GM20431 (cell line): ENCODE measurements at regions not wholly inside any gene's neighbourhood (a gene's known extent, or its start where the extent isn't known, plus 50 kb on each side); places are given as distances from the start of the nearest gene placed in this dataset.

Experiments
- in situ Hi-C: fragments of 300-500 bp; cut with MseI, MboI; formaldehyde crosslinking; loops from one replicate; pipeline ENCODE4 v1.15.0; 2020; ENCODE audit warnings: low sequenced_read_pairs; ENCODE audit not compliant: unreplicated experiment

DNA sequence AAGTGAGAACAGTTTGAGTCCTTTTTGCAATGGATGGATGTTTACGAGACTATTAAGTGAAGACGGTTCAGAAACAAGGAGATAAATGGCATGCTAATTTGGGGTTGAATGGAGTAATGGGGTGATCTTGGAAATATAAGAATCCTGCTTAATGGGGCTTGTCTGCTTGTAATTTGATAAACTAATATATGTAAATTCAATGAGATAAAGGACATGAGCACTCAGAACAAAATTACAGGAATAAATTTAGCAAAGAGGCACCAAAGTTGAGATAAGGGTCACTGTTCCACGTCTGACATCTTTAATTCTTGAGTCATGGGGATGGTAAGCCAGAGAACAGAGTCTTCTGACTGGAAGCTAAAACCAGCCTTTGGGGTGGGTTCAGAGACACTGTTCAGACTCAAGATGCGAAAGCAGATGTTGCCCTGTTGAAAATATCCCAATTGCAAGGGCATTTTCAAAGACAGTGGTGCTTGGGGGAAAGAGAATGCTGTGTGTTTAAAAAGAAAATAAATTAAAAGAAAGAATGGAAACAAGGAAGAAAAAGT is 67.8 kb upstream of the CHRNB4 start:
- in situ Hi-C loops, result loop anchor here (10.0 to 25.0 kb wide), 2 partner anchors 74 to 396 kb away; no protein-coding TSS in a partner anchor

DNA sequence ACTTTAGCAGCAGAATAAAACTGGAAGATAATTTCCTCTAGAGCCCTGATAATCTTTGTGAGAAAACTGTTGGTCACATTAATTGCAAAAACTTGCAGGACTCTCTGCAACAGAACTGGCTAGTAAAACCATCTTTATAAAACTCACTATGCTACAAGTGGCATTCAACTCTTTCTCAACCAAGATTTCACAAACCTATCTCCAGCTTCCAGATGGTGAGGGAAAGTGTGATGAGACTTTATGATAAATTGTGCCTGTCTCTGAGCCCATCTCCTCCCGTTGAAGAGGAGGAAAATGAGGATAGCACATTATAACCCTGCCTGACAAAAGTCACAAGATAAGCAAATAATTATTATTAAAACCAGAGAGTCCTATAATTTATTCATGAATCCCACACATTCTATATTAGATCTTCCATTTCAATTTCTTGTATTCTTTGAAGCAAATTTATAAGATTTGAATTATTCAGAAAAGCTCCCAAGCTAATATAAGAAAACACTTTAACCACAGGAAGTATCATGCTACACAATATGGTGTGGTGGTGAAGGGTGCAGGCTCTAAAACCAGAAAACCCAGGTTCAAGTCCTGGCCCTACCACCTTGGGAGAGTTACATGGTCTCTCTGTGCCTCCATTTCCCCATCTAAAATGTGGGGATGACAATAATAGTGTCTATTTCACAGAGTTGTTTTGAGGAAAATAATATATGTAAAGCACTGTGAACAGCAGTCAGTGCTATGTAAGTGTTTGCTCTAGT is 65.6 kb upstream of the CHRNB4 start:
- in situ Hi-C loops, result loop anchor here (10.0 to 25.0 kb wide), 2 partner anchors 72 to 394 kb away; no protein-coding TSS in a partner anchor

DNA sequence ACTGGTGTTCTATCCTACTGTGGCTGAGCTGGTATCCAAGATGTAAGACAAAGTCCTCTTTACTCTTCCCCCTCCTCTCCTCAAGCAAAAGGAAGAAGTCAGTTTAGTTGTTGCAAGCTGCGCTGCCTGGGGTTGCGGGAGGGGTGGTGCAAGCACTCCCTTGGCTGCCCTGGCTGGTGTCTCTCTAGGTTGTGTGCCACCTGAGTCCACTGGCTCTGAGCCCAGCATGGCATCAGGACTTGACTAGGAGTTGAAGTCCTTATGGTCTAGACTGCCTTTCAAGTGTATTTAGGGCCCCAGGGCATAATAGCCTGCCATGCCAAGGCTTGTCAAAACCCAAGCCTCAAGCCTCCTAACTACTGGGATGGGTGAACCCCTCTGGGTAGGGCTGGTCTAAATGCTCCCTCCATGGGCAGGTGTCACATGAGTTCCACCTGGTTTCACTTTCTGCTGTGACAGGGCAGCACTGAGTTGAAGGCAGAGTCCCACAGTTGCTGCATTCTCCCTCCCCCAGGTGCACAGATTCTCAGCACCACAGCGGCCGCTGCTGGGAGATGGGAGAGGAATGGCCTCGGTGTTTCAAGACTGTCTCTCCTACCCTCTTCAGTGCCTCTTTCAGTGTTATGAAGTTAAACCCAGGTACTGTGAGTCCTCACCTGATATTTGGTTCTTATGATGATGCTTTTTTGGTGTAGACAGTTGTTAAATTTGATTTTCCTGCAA is 62.5 kb upstream of the CHRNB4 start:
- in situ Hi-C loops, result loop anchor here (10.0 to 25.0 kb wide), 2 partner anchors 69 to 391 kb away; no protein-coding TSS in a partner anchor

DNA sequence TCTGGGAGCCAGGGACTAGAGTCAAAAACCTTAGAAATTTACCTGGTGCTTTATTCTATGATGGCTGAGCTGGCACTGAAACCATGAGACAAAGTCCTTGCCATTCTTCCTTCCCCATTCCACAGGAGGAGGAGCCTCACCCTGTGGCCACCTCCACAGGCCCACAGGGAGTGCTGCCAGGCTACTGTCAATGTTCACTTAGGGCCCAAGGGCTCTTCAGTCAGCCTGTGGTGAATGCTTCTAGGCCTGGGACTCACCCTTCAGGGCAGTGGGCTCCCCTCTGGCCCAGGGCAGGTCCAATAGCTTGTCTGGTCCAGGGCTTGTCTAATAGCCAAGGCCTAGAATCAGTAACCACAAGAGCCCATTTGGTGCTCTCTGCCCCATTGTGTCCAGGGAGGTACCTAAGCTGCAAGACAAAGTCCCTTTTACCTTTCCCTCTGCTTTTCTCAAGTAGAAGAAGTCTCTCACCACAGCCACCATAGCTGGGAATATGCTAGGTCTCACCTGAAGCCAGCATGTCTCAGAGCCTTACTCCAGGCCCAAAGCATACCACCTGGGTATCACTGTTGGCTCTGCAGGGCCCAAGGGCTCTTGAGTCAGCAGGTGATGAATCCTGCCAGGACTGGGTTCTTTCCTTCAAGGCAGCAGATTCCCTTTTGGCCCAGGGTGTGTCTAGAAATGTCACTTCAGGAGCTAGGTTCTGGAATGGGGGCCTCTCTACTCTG is 61.8 kb upstream of the CHRNB4 start:
- in situ Hi-C loops, result loop anchor here (10.0 to 25.0 kb wide), 2 partner anchors 68 to 390 kb away; no protein-coding TSS in a partner anchor

DNA sequence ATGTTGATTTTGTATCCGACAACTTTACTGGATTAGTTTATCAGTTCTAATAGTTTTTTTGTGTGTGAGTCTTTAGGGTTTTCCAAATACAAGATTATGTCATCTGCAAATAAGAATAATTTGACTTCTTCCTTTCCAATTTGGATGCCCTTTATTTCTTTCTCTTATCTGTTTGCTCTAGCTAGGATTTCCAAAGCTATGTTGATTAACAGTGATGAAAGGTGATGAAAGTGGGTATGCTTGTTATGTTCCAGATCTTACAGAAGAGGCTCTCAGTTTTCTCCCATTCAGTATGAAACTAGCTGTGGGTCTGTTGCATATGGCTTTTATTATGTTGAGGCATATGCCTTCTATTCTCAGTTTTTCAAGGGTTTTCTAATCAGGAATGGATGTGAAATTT is 56.4 kb upstream of the CHRNB4 start:
- in situ Hi-C loops, result no loop called here

DNA sequence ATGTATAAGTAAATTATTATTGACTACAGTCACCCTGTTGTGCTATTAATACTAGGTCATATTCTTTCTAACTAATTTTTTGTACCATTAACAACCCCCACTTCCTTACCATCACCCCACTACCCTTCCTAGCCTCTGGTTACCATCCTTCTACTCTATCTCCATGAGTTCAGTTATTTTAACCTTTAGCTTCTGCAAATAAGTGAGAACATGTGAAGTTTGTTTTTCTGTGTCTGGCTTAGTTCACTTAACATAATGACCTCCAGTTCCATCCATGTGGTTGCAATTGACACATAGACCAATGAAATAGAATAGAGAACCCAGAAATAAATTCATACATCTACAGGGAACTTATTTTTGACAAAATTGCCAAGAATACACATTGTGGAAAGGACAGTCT is 55.4 kb upstream of the CHRNB4 start:
- in situ Hi-C loops, result no loop called here

DNA sequence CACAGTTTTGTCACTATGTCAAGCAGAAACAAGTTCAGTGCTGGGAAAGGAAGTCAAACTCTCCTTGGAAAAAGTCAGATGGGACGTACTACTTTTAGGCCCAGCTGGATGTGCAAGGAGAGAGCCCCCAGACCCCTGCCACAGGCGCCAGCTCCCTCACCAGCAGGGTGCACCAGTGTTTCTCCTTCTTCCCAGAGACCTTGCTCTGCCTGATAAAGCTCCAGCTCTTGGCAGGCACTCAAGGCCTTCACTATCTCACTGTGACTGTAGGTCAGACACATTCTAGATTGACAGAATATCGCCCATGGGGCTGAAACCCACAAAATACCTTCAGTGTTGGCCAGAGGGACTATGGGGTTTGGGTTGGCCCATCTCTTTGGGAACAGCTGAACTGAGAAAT is 54.8 kb upstream of the CHRNB4 start:
- in situ Hi-C loops, result no loop called here

DNA sequence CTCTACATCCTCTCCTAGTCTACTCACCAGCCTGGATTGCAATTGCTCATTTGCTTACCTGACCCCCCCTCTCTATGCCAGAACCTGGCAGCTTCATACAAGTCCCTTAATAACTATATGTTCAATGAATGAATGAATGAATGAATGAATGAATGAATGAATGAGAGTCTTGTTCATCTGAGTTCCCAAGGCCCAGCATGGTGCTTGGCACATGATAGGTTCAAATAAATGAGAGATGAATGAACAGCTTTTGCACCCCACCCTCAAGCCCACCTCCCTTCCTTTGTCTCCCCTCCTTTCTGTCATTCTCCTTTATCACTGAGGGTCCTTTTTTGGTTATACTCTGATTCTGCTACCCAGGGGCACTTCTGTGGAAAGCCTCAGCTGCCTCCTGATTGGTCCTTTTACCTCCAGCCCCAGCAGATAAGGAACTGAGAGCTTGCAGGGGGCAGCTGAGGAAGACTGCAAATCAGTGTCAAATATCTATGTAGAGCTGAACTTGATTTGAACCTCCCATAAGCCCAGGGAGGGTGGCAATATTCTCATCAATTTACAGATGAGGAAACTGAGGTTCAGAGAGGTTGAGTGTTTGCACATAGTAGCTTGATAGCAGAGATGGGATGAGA is 54.1 kb upstream of the CHRNB4 start:
- in situ Hi-C loops, result no loop called here

DNA sequence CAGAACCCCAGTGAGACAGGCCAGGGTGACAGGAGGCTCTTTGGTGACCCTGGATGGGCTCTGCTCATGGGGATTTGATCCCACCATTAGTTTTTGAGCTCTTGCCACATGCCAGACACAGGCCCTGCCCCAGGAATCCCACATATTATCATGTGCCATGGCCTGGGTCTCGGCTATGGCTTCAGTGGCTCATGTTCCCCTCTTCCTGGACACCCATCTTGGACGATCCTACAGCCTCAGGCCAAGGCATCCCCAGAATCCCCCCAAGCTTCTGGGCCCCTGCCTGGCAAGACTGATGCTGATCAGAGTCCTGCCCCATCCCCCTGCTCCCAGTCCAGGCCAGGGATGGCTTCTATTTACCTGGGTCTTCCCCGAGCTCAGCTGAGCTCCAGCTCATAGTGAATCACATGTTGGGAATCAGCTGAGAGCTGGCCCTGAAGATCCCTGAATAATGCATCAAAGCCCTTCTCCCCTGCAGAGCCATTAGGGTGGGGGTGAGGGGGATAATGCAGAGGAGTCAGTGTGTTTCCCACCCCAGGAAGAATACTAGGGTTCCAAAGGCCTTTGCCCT is 50.9 kb upstream of the CHRNB4 start:
- in situ Hi-C loops, result no loop called here

DNA sequence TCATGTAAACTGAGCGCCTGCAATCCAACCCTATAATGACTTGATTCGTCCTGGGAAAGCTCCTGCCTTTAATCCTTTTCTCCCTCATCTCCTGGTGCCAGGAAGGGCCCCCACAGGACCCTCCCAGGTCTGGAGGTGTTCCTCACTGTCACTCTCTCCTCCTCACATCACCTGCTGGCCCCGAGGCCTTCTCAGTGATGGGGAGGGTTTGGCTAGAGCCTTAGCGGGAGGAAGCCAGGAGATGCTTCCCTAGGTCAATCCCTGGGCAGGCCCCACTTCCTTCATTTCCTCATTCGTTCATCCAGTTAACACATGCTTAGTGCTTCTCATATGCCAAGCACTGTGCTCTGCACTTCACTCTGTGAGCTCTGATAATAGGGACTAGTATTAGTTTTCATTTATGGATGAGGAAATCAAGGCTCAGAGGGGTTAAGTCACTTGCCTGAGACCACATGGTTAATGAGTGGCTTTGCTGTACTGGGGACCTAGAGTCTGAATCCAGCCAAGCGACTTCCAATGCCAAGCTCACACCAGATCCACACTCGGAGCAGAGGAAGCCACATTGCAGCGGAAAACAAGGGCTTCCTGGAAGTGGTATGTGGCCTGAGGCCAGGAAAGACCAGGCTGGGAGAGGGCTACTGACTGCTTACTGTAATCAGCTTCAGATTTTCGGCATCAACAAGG is 50.3 kb upstream of the CHRNB4 start:
- in situ Hi-C loops, result no loop called here
